DND-41 (cell line): ENCODE measurements at regions not wholly inside any gene's neighbourhood (a gene's known extent, or its start where the extent isn't known, plus 50 kb on each side); places are given as distances from the start of the nearest gene placed in this dataset.

Experiments used
- EZH2 ChIP-seq: IDR thresholded peaks from 3 replicates; pipeline ENCODE4 v1.6.1; 2012; ENCODE audit warnings: borderline replicate concordance, low read depth, mild to moderate bottlenecking, moderate library complexity, low read length, inconsistent platforms; ENCODE audit not compliant: severe bottlenecking
- TF ChIP-seq, protein P1 (sequence below): IDR thresholded peaks from 2 replicates; pipeline ENCODE4 v1.5.1; 2012; ENCODE audit warnings: borderline replicate concordance, low read length, moderate library complexity, mild to moderate bottlenecking; ENCODE audit not compliant: poor library complexity, severe bottlenecking; ENCODE audit errors: extremely low read depth

DNA sequence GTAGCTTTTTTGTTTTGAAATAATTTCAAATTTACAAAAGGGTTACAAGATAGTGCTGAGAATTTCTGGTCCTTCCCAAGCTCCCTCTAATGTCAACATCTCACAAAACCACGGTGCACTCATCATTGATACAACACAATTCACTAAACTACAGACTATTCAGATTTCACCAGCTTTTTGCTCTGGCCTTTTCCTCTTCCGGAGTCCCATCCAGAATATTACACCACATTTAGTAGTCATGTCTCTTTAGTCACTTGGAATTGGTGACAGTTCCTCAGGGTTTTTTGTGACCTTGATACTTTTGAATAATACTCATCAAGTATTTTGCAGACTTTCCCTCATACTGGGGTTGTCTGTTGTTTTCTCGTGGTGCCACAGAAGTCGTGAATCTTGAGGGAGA, 484.0 kb downstream of the GADD45G start:
- TF ChIP-seq, protein P1, sequence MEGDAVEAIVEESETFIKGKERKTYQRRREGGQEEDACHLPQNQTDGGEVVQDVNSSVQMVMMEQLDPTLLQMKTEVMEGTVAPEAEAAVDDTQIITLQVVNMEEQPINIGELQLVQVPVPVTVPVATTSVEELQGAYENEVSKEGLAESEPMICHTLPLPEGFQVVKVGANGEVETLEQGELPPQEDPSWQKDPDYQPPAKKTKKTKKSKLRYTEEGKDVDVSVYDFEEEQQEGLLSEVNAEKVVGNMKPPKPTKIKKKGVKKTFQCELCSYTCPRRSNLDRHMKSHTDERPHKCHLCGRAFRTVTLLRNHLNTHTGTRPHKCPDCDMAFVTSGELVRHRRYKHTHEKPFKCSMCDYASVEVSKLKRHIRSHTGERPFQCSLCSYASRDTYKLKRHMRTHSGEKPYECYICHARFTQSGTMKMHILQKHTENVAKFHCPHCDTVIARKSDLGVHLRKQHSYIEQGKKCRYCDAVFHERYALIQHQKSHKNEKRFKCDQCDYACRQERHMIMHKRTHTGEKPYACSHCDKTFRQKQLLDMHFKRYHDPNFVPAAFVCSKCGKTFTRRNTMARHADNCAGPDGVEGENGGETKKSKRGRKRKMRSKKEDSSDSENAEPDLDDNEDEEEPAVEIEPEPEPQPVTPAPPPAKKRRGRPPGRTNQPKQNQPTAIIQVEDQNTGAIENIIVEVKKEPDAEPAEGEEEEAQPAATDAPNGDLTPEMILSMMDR, result no peak
- no peak for TF ChIP-seq EZH2
